ENCODE measurements at regions not wholly inside any gene's neighbourhood (a gene's known extent, or its start where the extent isn't known, plus 50 kb on each side); places are given as distances from the start of the nearest gene placed in this dataset.

DNA sequence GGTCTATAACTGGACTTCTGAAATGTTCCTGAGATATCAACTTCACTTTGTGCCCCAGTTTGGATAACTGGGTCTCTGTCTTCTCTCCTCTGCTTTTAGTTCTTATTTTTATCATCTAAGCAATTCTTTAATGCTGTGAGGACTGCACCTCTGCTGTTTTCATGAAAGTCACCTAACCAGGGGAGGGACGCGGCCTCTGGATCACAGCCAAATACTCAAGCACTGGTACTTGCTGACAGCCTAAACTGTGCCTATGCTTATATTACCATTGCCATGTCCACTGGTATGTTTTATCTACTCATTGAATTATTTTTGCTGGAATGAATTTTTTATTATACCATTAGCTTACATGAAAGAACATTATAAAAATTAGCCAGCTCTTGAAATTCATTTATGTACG lies 674.0 kb downstream of the DMRTA1 start:
- Mint-ChIP-seq H3K27me3 (ENCODE audit: unreplicated experiment) (no peaks in the 10 kb centered on the region), H3K4me1 (ENCODE audit: unreplicated experiment) (no peaks in the 10 kb centered on the region), H3K27ac (ENCODE audit: unreplicated experiment) (no peak overlapping the region), H3K4me3 (ENCODE audit: unreplicated experiment) (no peak overlapping the region), H3K9me3 (ENCODE audit: unreplicated experiment) (no peaks in the 10 kb centered on the region), H3K36me3 (ENCODE audit: unreplicated experiment) (no peaks in the 10 kb centered on the region)
- DNase-seq (ENCODE audit: extremely low spot score, unreplicated experiment), result no peak
- TF ChIP-seq, protein P1, sequence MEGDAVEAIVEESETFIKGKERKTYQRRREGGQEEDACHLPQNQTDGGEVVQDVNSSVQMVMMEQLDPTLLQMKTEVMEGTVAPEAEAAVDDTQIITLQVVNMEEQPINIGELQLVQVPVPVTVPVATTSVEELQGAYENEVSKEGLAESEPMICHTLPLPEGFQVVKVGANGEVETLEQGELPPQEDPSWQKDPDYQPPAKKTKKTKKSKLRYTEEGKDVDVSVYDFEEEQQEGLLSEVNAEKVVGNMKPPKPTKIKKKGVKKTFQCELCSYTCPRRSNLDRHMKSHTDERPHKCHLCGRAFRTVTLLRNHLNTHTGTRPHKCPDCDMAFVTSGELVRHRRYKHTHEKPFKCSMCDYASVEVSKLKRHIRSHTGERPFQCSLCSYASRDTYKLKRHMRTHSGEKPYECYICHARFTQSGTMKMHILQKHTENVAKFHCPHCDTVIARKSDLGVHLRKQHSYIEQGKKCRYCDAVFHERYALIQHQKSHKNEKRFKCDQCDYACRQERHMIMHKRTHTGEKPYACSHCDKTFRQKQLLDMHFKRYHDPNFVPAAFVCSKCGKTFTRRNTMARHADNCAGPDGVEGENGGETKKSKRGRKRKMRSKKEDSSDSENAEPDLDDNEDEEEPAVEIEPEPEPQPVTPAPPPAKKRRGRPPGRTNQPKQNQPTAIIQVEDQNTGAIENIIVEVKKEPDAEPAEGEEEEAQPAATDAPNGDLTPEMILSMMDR (IDR thresholded peaks at IDR 0.05), result no peak

DNA sequence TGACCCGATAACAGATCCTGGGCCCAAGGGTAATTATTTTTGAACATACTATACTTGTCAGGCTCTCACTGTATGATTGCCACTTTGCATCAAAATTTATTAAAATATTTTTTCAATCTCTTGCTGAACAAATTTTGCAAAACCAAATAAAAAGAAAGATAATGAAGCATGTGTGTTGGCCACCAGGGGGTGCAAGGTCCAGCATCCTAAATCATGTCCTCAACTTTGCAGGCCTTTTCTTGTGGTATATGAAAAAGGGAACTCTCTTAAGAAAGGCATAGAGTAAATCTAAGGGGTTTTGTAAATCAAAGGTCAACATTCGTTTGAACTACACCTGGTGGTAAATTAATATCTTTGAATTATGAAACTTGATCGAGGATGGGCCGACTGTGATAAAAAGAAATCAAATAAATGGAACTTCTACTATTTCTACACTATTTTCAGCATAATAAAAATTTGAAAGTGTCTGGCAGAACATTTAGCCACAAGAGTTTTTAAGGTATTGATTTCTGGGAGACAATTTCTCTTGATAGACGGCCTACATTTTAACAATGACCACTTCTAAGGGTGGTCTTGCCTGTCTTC lies 676.5 kb downstream of the DMRTA1 start:
- H3K36me3 Mint-ChIP-seq (ENCODE audit: unreplicated experiment), result no peaks in the 10 kb centered on the region
- DNase-seq (ENCODE audit: extremely low spot score, unreplicated experiment), result no peak
- no peak overlapping the region for H3K27ac Mint-ChIP-seq (ENCODE audit: unreplicated experiment)
- H3K9me3 Mint-ChIP-seq (ENCODE audit: unreplicated experiment), result no peaks in the 10 kb centered on the region
- no peak overlapping the region for H3K4me3 Mint-ChIP-seq (ENCODE audit: unreplicated experiment)
- TF ChIP-seq, protein P1 (IDR thresholded peaks at IDR 0.05), result peak; percentile 70
- H3K4me1 Mint-ChIP-seq (ENCODE audit: unreplicated experiment), result no peaks in the 10 kb centered on the region
- H3K27me3 Mint-ChIP-seq (ENCODE audit: unreplicated experiment), result no peaks in the 10 kb centered on the region

DNA sequence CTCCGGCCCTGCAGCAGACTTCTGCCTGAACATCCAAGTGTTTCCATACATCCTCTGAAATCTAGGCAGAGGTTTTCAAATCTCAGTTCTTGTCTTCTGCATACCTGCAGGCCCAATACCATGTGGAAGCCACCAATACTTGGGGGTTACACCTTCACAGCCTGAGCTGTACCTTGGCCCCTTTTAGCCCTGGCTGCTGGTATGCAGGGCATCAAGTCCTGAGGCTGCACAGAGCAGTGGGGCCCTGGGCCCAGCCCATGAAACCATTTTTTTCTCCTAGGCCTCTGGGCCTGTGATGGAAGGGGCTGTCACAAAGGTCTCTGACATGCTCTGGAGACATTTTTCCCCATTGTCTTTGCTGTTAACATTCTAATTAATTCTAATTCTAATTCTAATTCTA lies 680.6 kb downstream of the ELAVL2 start:
- Mint-ChIP-seq H3K9me3 (ENCODE audit: unreplicated experiment) (peaks cover 4% of the 10 kb centered on the region), H3K27ac (ENCODE audit: unreplicated experiment) (no peak overlapping the region), H3K4me1 (ENCODE audit: unreplicated experiment) (no peaks in the 10 kb centered on the region), H3K27me3 (ENCODE audit: unreplicated experiment) (no peaks in the 10 kb centered on the region), H3K4me3 (ENCODE audit: unreplicated experiment) (no peak overlapping the region), H3K36me3 (ENCODE audit: unreplicated experiment) (no peaks in the 10 kb centered on the region)
- no peak for DNase-seq (ENCODE audit: extremely low spot score, unreplicated experiment)
- TF ChIP-seq, protein P1 (IDR thresholded peaks at IDR 0.05), result no peak

DNA sequence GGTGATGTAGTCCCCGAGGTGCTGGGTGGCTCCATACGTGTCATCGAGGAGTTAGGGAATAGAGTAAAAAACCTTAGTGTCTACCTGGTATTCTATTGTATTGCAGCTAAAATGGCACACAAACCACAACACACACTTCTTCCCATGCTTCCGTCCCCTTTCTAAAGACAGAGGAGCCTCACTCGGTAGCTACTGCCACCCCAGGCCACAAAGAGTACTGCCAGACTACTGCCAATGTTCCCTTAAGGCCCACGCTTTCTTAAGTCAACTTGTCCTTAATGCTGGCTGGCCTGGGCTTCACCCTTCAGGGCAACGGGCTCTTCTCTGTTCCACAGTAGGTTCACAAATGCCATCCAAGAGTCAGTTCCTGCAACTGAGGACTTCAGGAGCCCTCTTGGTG lies 673.0 kb downstream of the ELAVL2 start:
- H3K36me3 Mint-ChIP-seq (ENCODE audit: unreplicated experiment), result no peaks in the 10 kb centered on the region

DNA sequence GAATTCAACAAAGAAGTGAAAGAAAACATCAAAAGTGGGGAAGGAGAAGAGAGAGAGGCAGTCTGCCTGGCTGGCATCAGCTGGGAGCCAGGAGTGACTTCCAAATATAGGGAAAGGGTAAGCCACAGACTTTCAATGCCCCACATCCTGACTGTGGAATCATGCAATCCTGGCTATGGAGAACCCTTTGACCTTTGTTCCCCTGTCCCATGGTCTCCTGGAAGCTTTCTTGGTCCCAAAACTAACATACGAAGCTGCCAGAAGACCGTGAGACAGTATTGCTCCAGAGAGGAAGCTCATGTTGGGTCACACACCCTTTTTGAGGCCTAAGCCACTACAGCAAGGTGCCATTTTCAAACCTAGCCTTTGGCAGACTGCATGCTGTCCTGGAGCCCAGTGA lies 665.5 kb downstream of the ELAVL2 start:
- Mint-ChIP-seq H3K4me1 (ENCODE audit: unreplicated experiment) (no peaks in the 10 kb centered on the region), H3K9me3 (ENCODE audit: unreplicated experiment) (peaks cover under 1% of the 10 kb centered on the region)

More for the DNA sequence above, 673.0 kb downstream of the ELAVL2 start:
- TF ChIP-seq, protein P1 (IDR thresholded peaks at IDR 0.05), result no peak
- Mint-ChIP-seq H3K27me3 (ENCODE audit: unreplicated experiment) (no peaks in the 10 kb centered on the region), H3K4me3 (ENCODE audit: unreplicated experiment) (no peak overlapping the region), H3K27ac (ENCODE audit: unreplicated experiment) (no peak overlapping the region), H3K4me1 (ENCODE audit: unreplicated experiment) (no peaks in the 10 kb centered on the region), H3K9me3 (ENCODE audit: unreplicated experiment) (no peaks in the 10 kb centered on the region)
- DNase-seq (ENCODE audit: extremely low spot score, unreplicated experiment), result no peak

More for the DNA sequence above, 665.5 kb downstream of the ELAVL2 start:
- H3K27ac Mint-ChIP-seq (ENCODE audit: unreplicated experiment), result no peak overlapping the region
- TF ChIP-seq, protein P1 (IDR thresholded peaks at IDR 0.05), result no peak
- no peaks in the 10 kb centered on the region for H3K27me3 Mint-ChIP-seq (ENCODE audit: unreplicated experiment)
- no peak overlapping the region for H3K4me3 Mint-ChIP-seq (ENCODE audit: unreplicated experiment)
- no peaks in the 10 kb centered on the region for H3K36me3 Mint-ChIP-seq (ENCODE audit: unreplicated experiment)
- no peak for DNase-seq (ENCODE audit: extremely low spot score, unreplicated experiment)

Measured in osteocyte (in vitro differentiated cells).